AG04450 (cell line): ENCODE measurements at regions not wholly inside any gene's neighbourhood (a gene's known extent, or its start where the extent isn't known, plus 50 kb on each side); places are given as distances from the start of the nearest gene placed in this dataset.

Experiments
- CTCF ChIA-PET: fragments of 300-600, 350-600 bp; formaldehyde crosslinking; extraction: SDS; loops from one replicate; lab custom pipeline; 2022; ENCODE audit warnings: antibody characterized with exemption, inconsistent platforms; lab: Charles Lee
- POLR2A ChIA-PET: fragments of 350-600 bp; formaldehyde crosslinking; extraction: SDS; loops from one replicate; lab custom pipeline; 2021; ENCODE audit warnings: antibody characterized with exemption, inconsistent platforms; lab: Yijun Ruan, JAX
- DNase-seq: peaks from one replicate; pipeline ENCODE4 v3.0.0-alpha.2; 2011; ENCODE audit warnings: low read depth, low spot score
- H3K27ac ChIP-seq: one replicate; pipeline ENCODE4 v1.5.1; 2012; ENCODE audit warnings: low read depth, low read length, control low read depth
- H3K27me3 ChIP-seq: one replicate; pipeline ENCODE4 v1.6.0; 2012; ENCODE audit warnings: low read length; ENCODE audit not compliant: control insufficient read depth, insufficient read depth
- H3K4me3 ChIP-seq: 2 replicates; pipeline ENCODE4 v1.5.1; 2011; ENCODE audit warnings: mild to moderate bottlenecking, low read depth, low read length, control low read depth
- H3K9me3 ChIP-seq: 2 replicates; pipeline ENCODE4 v1.5.1; 2012; ENCODE audit warnings: low read length; ENCODE audit not compliant: control insufficient read depth, insufficient read depth
- TF ChIP-seq, protein P1 (sequence below): IDR thresholded peaks from 2 replicates; pipeline ENCODE4 v1.5.1; 2011; ENCODE audit warnings: low read depth, low read length, control low read depth, inconsistent platforms

DNA sequence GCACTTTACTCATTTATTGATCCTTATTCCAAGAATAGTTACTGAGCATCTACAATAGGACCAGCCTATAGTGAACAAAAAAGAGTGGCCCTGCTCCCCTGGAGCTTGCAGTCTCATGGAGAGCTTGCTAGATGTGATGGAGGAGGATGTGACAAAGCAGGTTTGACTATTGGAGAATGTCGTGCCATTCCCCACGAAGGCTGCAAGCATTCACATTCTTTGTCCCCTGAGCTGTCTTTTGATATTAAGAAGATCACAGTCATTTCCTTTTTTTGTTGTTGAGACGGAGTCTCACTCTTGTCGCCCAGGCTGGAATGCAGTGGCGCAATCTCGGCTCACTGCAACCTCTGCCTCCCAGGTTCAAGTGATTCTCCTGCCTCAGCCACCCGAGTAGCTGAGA, 115.0 kb upstream of the ADAMTS18 start:
- ChIA-PET CTCF (no interaction called here), POLR2A (no interaction called here)
- TF ChIP-seq, protein P1, sequence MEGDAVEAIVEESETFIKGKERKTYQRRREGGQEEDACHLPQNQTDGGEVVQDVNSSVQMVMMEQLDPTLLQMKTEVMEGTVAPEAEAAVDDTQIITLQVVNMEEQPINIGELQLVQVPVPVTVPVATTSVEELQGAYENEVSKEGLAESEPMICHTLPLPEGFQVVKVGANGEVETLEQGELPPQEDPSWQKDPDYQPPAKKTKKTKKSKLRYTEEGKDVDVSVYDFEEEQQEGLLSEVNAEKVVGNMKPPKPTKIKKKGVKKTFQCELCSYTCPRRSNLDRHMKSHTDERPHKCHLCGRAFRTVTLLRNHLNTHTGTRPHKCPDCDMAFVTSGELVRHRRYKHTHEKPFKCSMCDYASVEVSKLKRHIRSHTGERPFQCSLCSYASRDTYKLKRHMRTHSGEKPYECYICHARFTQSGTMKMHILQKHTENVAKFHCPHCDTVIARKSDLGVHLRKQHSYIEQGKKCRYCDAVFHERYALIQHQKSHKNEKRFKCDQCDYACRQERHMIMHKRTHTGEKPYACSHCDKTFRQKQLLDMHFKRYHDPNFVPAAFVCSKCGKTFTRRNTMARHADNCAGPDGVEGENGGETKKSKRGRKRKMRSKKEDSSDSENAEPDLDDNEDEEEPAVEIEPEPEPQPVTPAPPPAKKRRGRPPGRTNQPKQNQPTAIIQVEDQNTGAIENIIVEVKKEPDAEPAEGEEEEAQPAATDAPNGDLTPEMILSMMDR: no peak
- Histone ChIP-seq H3K4me3 (no peak overlapping the region), H3K27ac (no peak overlapping the region), H3K9me3 (no peaks in the 10 kb centered on the region), H3K27me3 (no peaks in the 10 kb centered on the region)
- DNase-seq: no peak

DNA sequence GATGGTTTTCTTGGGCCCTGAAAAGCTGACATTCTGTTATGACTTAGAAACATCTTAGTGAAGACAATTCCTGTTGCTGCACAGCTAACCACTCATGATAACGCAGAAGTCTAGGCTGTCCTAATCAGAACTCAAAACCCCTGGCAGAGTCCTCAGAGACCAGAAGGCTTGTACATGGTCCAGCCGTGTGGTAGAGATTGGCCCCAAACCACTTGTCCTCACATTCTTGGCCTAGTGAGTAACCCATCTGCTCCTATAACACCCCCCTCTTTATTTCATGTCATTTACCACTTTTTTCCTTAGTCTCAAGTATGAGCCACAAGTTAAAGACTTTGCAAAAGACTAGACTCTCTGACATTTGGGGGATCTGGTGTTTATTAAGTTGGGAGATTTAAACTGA, 116.5 kb upstream of the ADAMTS18 start:
- Histone ChIP-seq H3K9me3 (no peaks in the 10 kb centered on the region), H3K27ac (no peak overlapping the region), H3K27me3 (peaks cover 3% of the 10 kb centered on the region), H3K4me3 (no peak overlapping the region)
- TF ChIP-seq, protein P1: no peak
- POLR2A ChIA-PET: no interaction called here
- CTCF ChIA-PET: no interaction called here
- no peak for DNase-seq

DNA sequence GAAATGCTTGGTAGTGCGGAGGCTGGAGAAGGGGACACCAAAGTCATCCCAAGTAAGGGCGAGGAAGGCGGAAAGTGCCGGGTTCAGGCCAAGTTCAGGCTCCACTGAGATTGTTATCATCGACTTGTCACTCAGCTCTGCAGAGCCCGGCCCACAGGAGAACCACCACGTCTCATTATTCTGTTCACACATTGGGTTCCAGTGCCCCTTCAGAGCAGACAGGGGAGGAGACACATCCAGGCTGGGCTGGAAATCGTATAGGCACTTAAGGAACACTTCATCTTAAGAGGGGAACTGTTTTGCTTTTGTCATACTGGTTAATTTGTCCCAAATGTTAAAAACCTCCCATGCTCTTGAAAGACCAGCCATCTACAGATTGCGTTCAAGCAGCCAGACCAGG, 118.3 kb upstream of the ADAMTS18 start:
- ChIA-PET POLR2A (no interaction called here), CTCF (interaction anchor here (1.9 kb wide), 1 partner anchor 31 kb away, joined by 6 read pairs; no protein-coding TSS in a partner anchor)
- H3K27me3 ChIP-seq: peaks cover 3% of the 10 kb centered on the region
- DNase-seq: no peak
- no peaks in the 10 kb centered on the region for H3K9me3 ChIP-seq
- no peak overlapping the region for H3K4me3 ChIP-seq
- TF ChIP-seq, protein P1: no peak
- H3K27ac ChIP-seq: no peak overlapping the region

DNA sequence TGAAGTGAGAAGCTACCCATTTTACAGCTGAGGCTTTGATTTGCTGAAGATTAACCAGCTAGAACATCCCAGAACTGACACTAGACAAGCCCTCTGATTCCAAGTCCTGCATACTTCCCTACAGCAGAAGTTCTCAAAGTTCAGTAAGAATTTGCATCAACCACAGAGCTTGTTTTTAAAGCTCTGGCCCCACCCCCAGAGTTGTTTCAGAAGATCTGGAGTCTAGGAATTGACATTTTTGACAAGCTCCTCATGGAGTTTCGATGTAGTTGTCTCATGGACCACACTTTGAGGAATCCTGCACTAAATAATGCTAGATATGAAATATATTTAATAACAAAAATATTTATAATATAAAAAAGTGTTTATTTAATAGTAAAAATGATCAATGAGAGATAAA, 120.3 kb upstream of the ADAMTS18 start:
- CTCF ChIA-PET: interaction anchor here (1.1 to 1.9 kb wide), 2 partner anchors 29 to 318 kb away, joined by 4 to 6 read pairs; no protein-coding TSS in a partner anchor
- H3K4me3 ChIP-seq: no peak overlapping the region
- H3K27ac ChIP-seq: no peak overlapping the region

DNA sequence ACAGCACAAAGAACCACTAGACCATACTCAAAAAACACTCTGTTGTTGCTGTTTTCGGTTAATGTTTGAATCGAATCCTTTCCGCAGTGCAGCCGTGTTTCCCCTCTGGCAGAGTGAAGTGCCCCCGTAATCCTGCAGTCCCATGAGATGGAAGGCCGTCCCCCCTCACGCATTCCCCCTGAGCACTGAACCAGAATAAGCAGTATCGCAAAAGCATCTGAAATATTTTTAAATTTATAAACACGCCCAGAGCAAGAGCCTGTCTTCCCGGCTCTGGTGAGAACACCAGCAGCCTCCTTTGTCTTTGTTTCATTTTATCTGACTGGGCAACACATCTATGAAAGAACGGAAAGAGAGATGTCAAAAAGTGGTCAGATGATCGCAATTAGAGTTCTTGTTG, 121.0 kb upstream of the ADAMTS18 start:
- DNase-seq: no peak
- H3K9me3 ChIP-seq: no peaks in the 10 kb centered on the region
- ChIA-PET POLR2A (no interaction called here), CTCF (no interaction called here)
- H3K4me3 ChIP-seq: no peak overlapping the region
- no peak overlapping the region for H3K27ac ChIP-seq
- TF ChIP-seq, protein P1: no peak
- H3K27me3 ChIP-seq: peaks cover 3% of the 10 kb centered on the region

More for the DNA sequence above, 120.3 kb upstream of the ADAMTS18 start:
- POLR2A ChIA-PET: no interaction called here
- TF ChIP-seq, protein P1: no peak
- no peak for DNase-seq
- no peaks in the 10 kb centered on the region for H3K9me3 ChIP-seq
- peaks cover 3% of the 10 kb centered on the region for H3K27me3 ChIP-seq
